RWPE1 (cell line): ENCODE measurements at regions not wholly inside any gene's neighbourhood (a gene's known extent, or its start where the extent isn't known, plus 50 kb on each side); places are given as distances from the start of the nearest gene placed in this dataset.
A peak's percentile ranks its signal among the peaks of the same experiment; 100 is the strongest.
"Not testable (repeated sequence)": the region's sequence is repeated elsewhere in the genome, so short reads cannot be mapped to it uniquely, and the experiment has no call there.

Experiments
- CTCF ChIA-PET: fragments of 350-600 bp; sonication (Branson Sonifier 250); formaldehyde crosslinking; extraction: SDS; loops from one replicate; lab custom pipeline; 2021; lab: Yijun Ruan, JAX
- POLR2A ChIA-PET: fragments of 400-600 bp; formaldehyde crosslinking; extraction: SDS; loops from one replicate; lab custom pipeline; 2020; ENCODE audit warnings: antibody characterized with exemption; ENCODE audit not compliant: low non-redundant PET; lab: Yijun Ruan, JAX
- DNase-seq: peaks from one replicate; pipeline ENCODE4 v3.0.0; 2012; ENCODE audit warnings: low spot score
- H3K27ac ChIP-seq: fragments of 450-650 bp; 2 replicates; pipeline ENCODE4 v1.5.1; 2017
- TF ChIP-seq, protein P1 (sequence below): fragments of 450-650 bp; conservative IDR thresholded peaks from 2 replicates; pipeline ENCODE4 v1.5.1; 2017; ENCODE audit warnings: low read depth, mild to moderate bottlenecking

DNA sequence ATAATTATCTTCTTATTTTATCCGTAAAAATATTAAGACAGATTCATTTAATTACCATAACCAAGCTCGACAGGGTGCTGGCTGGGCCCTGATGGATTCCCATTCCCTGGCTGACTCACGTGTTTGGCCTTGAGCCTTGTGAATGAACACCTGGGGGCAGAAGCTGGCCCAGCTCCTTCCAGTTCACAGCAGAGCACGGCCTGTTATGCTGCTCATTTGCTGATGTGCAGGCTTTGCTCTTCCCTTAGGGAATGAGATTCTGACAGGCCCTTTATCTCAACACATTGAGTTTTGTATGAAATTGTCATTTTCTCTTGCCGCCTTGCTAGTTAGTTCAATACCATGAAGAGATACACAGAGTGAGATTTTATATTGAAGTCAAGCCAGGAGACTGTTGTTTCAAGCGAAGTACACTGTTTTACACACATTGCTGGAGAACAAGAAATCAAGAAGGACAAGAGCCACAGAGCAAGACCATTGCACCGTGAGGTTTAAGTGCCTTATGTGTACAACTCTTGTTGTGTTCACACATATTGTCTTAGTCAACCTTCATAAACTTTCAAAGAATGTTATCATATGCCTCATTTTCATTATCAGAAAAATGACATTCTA is 1583.3 kb downstream of the STIM2 start:
- ChIA-PET CTCF (no interaction called here), POLR2A (no interaction called here)
- no peak overlapping the region for H3K27ac ChIP-seq
- peak; percentile 27 for DNase-seq
- TF ChIP-seq, protein P1, sequence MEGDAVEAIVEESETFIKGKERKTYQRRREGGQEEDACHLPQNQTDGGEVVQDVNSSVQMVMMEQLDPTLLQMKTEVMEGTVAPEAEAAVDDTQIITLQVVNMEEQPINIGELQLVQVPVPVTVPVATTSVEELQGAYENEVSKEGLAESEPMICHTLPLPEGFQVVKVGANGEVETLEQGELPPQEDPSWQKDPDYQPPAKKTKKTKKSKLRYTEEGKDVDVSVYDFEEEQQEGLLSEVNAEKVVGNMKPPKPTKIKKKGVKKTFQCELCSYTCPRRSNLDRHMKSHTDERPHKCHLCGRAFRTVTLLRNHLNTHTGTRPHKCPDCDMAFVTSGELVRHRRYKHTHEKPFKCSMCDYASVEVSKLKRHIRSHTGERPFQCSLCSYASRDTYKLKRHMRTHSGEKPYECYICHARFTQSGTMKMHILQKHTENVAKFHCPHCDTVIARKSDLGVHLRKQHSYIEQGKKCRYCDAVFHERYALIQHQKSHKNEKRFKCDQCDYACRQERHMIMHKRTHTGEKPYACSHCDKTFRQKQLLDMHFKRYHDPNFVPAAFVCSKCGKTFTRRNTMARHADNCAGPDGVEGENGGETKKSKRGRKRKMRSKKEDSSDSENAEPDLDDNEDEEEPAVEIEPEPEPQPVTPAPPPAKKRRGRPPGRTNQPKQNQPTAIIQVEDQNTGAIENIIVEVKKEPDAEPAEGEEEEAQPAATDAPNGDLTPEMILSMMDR: no peak

DNA sequence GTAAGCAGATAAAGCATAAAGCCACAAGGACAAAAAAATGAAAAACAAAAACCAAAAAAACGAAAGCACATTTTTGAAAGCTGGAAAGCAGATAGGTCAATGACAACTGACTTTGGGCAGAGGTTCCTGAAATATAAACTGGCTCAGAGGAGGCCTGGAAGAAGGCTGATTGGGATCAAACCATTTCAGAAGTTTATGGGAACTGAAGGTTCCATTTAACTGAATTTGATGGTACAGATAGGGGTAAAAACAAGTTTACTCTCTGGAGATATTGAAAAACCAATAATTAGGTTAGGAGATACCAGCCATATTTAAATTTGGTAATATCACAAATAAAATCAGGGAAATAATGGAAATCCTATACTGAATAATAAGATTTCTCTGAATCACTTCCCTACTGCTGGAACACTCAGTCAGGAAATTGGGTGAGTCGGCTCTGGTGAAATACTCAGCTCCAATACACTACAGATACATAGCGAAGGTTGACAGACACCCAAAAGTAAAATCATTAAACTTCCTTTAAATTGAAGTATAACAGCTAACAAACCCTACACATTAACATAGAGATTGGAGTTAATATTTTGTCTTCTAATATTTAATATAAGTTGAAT is 1584.3 kb downstream of the STIM2 start:
- DNase-seq: no peak
- H3K27ac ChIP-seq: no peak overlapping the region
- ChIA-PET CTCF (no interaction called here), POLR2A (no interaction called here)
- TF ChIP-seq, protein P1: no peak

DNA sequence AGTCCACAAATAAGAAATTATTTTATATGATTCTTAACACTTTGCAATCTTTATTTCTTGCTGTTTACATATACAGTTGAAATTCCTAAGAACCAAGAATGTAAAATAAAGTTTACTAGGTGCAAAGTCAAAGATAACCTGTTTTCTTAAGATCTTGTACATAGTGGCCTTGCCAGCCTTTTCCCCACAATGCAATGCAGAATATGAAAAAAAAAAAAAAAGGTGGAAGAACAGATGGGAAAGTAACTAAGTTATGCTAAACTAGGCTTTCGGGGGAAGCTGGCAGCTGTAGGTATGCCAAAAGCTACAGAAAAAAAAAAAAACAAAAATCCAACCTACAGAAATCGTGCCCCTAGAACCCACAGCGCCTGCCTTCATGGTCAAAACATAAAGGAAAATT is 1588.4 kb downstream of the STIM2 start:
- H3K27ac ChIP-seq: no peak overlapping the region
- POLR2A ChIA-PET: no interaction called here
- CTCF ChIA-PET: interaction anchor here (0.5 kb wide), 1 partner anchor 361 kb away, joined by 5 read pairs; no protein-coding TSS in a partner anchor
- TF ChIP-seq, protein P1: no peak
- no peak for DNase-seq

DNA sequence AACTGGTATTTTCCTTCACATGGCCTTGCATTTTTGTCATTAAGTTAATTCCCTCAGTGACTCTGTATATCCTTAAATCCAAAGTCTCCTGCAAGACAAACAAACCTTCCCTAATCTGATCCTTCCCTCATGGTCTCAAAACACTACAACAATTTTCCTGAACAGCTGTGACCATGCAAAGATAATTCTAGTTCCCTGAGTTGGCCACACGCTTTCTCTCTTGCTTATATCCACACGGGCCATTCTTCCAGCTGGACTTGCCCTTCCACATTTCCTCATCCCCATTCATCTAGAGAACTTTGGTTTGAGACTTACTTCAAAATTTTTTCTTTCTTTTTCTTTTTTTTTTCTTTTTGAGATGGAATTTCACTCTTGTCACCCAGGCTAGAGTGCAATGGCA is 1590.7 kb downstream of the STIM2 start:
- POLR2A ChIA-PET: no interaction called here
- H3K27ac ChIP-seq: no peak overlapping the region
- TF ChIP-seq, protein P1: no peak
- CTCF ChIA-PET: no interaction called here
- no peak for DNase-seq

DNA sequence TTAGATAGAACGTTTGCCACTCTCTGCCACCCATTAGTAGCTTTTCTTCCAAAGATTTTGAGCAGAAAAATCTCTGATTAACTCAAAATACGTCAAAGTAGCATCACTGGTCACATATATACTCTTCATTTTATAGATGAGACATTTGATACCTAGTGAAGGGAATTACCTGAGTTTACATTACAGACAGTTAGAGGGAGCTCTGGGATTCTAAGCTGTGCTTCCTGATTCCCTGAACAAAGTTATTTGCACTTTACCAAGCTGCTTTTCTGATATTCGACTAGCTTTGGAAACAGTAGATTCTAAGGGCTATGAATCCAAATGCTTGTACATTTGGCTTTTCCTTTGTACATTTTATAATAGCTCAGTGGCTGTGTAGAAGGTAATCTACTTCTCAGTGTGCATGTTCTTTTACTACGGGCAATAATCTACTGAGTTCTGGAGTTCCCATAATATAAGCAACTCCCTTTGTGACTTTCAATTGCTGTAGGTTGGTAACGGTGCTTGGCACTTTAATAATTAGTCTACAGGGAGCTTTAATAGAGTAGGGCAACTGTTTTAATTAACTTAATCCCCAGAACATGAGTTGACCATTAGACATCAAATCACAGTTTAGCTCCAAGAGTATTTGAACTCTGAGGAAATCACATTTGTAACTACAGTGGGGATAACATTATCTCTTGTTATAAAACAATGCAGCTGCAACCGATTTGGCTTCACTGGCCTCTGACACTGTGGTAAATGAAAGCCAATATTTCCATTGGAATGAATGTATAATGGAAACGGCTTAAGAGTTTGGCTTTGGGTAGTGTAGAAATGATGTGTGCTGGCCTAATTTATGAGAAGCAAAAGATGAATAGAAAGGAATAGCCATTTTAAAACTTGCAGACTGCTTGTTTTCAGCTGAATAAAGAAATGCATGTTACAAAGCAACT is 1602.4 kb downstream of the STIM2 start:
- POLR2A ChIA-PET: no interaction called here
- CTCF ChIA-PET: no interaction called here
- TF ChIP-seq, protein P1: no peak
- DNase-seq: no peak
- H3K27ac ChIP-seq: no peak overlapping the region

DNA sequence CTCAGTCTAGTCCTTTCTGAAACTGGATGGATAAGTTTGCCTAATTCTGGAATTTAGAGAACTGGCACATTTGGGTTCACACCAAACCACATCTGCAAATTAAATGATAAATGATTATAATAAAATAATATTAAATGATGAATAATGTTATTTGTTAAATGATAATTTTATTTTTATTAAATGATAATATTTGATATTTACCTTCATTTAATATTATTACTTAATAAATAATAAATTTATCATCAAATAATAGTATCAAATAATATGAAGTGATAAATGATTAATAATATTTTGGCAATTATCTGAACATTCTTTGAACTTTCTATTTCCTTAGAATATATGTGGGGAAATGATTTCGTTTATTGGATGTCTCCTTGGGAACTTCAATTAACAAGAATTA is 1604.2 kb downstream of the STIM2 start:
- H3K27ac ChIP-seq: no peak overlapping the region
- ChIA-PET CTCF (no interaction called here), POLR2A (no interaction called here)
- TF ChIP-seq, protein P1: no peak
- no peak for DNase-seq

DNA sequence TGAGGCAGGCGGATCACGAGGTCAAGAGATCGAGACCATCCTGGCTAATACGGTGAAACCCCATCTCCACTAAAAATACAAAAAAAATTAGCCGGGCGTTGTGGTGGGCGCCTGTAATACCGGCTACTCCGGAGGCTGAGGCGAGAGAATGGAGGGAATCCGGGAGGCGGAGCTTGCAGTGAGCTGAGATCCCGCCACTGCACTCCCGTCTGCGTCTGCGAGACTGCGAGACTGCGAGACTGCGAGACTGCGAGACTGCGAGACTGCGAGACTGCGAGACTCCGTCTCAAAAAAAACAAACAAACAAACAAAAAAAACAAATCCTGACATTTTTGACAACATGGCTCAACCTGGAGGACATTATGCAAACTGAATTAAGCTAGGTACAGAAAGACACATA is 1606.2 kb downstream of the STIM2 start:
- POLR2A ChIA-PET: not testable (repeated sequence)

More for the DNA sequence above, 1606.2 kb downstream of the STIM2 start:
- CTCF ChIA-PET, DNase-seq, H3K27ac ChIP-seq: not testable (repeated sequence)
